CD4-positive, alpha-beta T cell treated with Interleukin-6 at 100 ng/mL for 8 hours (primary cell): ENCODE measurements at regions not wholly inside any gene's neighbourhood (a gene's known extent, or its start where the extent isn't known, plus 50 kb on each side); places are given as distances from the start of the nearest gene placed in this dataset.
"Not testable (repeated sequence)": the region's sequence is repeated elsewhere in the genome, so short reads cannot be mapped to it uniquely, and the experiment has no call there.

ENCODE experiments used
- DNase-seq: peaks from one replicate; pipeline ENCODE4 v3.0.0-alpha.2; 2020; ENCODE audit warnings: mixed read lengths, low spot score

DNA sequence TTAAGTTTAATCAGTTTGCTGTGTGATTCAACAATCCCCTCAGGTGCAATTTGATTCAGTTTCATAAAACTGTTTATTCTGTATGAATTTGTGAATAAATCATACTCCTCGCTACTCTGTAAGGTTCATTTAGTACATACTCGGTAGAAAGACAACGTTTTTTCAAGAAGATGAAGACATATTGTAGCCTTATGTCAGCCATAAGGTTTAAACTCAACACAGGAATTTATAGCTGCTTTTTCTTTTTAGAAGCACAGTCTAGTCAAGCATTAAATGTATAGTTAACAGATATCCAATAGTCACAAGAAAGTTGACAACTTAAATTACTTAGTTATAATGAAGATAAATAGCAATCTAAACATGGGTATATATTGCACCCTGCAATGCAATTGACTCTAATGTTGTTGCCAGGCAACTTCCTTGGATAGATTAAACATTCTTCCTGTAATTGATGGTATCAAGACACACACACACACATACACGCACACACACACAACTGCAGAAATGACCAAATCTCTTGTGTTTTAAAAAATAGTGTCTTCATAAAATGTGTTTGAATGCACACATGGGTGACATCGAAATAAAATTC, 151.5 kb upstream of the MGAT4C start:
- DNase-seq, result no peak

DNA sequence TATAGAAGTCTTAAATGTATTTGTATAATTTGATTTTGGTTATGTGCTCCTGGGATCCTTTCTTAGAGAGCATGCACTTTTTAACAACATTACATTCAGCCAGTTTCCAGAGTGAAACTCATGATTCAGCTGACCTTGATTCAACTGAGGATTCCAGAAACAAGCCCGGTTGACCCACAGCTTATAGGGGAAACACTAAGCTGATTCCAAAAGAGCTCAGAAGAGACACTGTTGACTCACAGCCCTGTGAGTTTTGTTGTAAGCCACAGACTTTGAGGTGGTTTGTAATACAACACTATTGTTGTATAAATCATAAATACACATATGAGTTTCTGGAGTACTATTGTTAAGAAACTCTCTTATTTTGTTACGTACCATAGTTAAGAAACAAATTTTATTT, 133.8 kb upstream of the MGAT4C start:
- DNase-seq, result no peak

DNA sequence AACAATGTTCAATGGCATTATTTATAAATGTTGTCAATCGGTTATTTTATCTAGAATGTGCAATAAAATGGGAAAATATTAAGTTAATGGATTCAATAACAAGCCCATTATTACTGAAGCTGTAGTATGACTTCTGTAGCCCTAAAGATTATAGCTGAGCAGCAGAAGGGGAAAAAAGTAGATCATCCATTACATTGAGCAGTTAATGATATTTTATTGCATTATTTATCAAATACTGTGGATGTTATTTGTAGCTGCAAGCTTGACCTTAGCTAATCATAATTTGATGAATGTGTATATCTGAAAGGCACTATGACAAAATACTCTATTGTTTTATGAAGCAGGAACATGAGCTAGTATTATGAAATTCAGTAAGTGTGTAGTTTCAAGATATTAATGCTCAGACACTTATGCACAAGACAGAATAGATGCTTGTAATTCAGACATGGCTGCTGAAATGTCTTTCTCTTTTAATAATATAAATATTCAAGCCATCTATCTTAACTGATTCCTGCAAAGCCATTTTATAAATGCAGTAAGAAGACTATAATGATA, 131.5 kb upstream of the MGAT4C start:
- DNase-seq, result no peak

DNA sequence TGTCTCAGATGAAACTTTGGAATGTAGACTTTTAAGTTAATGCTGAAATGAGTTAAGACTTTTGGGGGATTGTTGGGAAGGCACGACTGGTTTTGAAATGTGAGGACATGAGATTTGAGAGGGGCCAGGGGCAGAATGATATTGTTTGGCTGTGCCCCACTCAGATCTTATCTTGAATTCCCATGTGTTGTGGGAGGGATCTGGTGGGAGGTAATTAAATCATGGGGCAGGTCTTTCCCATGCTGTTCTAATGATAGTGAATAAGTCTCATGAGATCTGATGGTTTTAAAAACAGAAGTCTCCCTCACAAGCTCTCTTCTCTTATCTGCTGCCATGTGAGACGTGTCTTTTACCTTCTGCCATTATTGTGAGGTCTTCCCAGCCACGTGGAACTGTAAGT, 127.6 kb upstream of the MGAT4C start:
- DNase-seq, result not testable (repeated sequence)

GRCh38 chr12:86379337-86379736, 123.1 kb upstream of the MGAT4C start:
- no peak for DNase-seq

DNA sequence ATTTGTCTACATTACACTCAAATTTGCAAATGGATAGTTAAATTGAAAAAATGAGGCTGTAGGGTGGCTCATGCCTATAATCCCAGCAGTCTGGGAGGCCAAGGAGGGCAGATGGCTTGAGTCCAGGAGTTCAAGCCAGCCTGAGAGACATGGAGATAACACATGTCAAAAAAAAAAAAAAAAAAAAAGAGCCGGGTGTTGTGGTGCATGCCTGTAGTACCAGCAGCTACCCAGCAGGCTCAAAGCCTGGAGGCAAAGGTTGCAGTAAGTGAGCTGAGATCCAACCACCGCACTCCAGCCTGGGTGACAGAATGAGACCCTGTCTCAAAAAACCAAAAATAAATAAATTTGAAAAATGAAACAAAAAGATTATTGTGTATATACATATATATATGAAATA, 119.9 kb upstream of the MGAT4C start:
- DNase-seq, result no peak

DNA sequence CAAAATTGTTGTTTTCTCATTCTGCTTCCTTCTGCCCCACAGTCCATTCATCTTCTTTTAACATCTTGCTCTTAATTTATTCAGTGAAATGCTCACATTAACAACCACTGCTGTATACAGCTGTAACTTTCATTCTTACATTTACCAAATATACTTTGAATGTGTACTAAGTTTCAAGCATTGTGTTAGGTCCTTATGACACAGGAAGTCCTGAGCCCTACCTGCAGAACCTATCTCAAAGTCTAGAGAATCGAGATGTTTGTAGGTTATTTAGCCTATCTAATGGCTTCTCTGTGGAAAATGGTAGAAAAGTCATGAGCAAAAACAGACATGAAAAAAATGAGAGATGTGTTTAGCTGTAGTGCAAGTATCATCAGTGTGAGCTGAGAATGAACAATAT, 117.6 kb upstream of the MGAT4C start:
- DNase-seq, result no peak

- no peak for DNase-seq
These were observed 110.9 kb upstream of the MGAT4C start for GRCh38 chr12:86367137-86367536.

GRCh38 chr12:86349196-86349595, 93.0 kb upstream of the MGAT4C start:
- no peak for DNase-seq

GRCh38 chr12:86333955-86334522, 77.8 kb upstream of the MGAT4C start:
- DNase-seq, result no peak

DNA sequence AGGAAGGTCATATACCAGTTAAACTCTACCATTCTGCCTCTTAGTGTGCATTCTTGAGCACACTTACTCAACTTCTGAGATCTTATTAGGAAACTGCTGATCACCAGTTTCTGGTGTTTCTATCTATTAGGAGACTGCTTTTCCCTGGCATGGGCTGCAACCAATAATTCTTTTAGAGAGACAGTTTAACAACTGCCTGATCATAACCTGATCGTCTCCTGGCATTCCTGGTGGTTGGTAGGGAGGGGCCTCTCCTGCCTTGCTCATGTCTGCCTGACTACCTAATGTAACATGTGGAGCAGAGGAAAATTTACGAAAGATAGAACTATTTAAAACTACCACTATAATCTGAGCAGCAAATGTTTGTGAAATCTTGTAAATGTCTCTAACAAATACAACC, 75.3 kb upstream of the MGAT4C start:
- DNase-seq, result no peak

DNA sequence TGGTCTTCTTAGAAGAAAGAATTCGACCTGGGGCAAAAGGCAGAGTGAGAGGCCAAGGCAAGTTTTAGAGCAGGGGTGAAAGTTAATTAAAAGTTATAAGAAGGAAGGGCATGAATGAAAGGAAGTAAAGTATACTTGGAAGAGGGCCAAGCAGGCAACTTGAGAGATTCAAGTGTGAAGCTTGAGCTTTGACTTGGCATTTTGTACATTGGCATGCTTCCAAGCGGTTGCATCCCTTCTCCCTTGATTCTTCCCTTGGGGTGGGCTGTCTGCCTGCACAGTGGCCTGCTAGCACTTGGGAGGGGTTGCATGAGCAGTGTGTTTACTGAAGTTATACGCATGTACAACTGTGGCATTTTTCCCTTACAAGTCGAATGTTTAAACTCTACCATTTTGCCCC, 74.8 kb upstream of the MGAT4C start:
- no peak for DNase-seq

GRCh38 chr12:86312232-86312631, 56.0 kb upstream of the MGAT4C start:
- no peak for DNase-seq
